ENCODE measurements at regions not wholly inside any gene's neighbourhood (a gene's known extent, or its start where the extent isn't known, plus 50 kb on each side); places are given as distances from the start of the nearest gene placed in this dataset.
A peak's percentile ranks its signal among the peaks of the same experiment; 100 is the strongest.

DNA sequence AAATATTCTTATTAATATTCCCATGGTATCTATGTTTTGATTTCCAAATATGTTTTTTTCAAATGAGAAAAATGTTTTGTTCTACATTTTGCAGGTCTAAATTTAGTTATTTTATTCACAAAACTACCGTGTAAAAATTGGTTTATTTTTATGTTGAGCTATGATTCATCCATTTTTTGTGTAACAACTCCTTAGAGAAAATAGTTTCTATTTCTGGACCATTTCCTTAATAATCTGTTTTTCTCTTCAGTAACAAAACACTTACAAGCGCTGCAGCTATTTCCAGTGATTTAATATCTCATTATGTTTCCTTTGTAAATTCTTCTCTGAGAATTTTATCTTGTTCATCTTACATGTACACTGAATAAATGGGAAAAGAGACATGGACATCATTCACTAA lies 550.7 kb upstream of the SLITRK5 start:
- peaks cover 8% of the 10 kb centered on the region for H3K4me1 ChIP-seq
- Mint-ChIP-seq H3K36me3 (no peaks in the 10 kb centered on the region), H3K27ac (no peak overlapping the region), H3K4me3 (no peak overlapping the region), H3K4me1 (peaks cover 9% of the 10 kb centered on the region), H3K27me3 (ENCODE audit: insufficient read depth, low read depth) (no peaks in the 10 kb centered on the region), H3K9me3 (no peaks in the 10 kb centered on the region)
- H3K27me3 ChIP-seq: no peaks in the 10 kb centered on the region
- no peaks in the 10 kb centered on the region for H3K9me3 ChIP-seq (ENCODE audit: low read depth)
- TF ChIP-seq, protein P1, sequence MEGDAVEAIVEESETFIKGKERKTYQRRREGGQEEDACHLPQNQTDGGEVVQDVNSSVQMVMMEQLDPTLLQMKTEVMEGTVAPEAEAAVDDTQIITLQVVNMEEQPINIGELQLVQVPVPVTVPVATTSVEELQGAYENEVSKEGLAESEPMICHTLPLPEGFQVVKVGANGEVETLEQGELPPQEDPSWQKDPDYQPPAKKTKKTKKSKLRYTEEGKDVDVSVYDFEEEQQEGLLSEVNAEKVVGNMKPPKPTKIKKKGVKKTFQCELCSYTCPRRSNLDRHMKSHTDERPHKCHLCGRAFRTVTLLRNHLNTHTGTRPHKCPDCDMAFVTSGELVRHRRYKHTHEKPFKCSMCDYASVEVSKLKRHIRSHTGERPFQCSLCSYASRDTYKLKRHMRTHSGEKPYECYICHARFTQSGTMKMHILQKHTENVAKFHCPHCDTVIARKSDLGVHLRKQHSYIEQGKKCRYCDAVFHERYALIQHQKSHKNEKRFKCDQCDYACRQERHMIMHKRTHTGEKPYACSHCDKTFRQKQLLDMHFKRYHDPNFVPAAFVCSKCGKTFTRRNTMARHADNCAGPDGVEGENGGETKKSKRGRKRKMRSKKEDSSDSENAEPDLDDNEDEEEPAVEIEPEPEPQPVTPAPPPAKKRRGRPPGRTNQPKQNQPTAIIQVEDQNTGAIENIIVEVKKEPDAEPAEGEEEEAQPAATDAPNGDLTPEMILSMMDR (IDR thresholded peaks at IDR 0.05): no peak
- no peak for TF ChIP-seq EZH2phosphoT487 (IDR thresholded peaks at IDR 0.05)
- TF ChIP-seq EZH2 (IDR thresholded peaks at IDR 0.05): no peak
- H3K4me2 ChIP-seq: no peak overlapping the region
- H3K27ac ChIP-seq: no peak overlapping the region
- no peak overlapping the region for H3K9ac ChIP-seq
- no peak overlapping the region for H2AFZ ChIP-seq (replicated peaks)
- H3K36me3 ChIP-seq: no peaks in the 10 kb centered on the region
- no peak for DNase-seq (ENCODE audit: low spot score)
- H3F3A ChIP-seq (ENCODE audit: low read depth): no peaks in the 10 kb centered on the region
- no peaks in the 10 kb centered on the region for H3K79me2 ChIP-seq (ENCODE audit: low read depth)
- H4K20me1 ChIP-seq (ENCODE audit: low read depth): no peaks in the 10 kb centered on the region
- no peak overlapping the region for H3K4me3 ChIP-seq

- DNase-seq (ENCODE audit: low spot score): no peak
- H3K9ac ChIP-seq: no peak overlapping the region
- Mint-ChIP-seq H3K4me3 (no peak overlapping the region), H3K27ac (no peak overlapping the region), H3K36me3 (peaks cover 4% of the 10 kb centered on the region), H3K27me3 (ENCODE audit: insufficient read depth, low read depth) (peaks cover 4% of the 10 kb centered on the region), H3K9me3 (peaks cover 3% of the 10 kb centered on the region), H3K4me1 (peaks cover 9% of the 10 kb centered on the region)
- no peaks in the 10 kb centered on the region for H3K79me2 ChIP-seq (ENCODE audit: low read depth)
- no peak overlapping the region for H3K27ac ChIP-seq
- no peaks in the 10 kb centered on the region for H3K27me3 ChIP-seq
- no peak overlapping the region for H3K4me2 ChIP-seq
- TF ChIP-seq EZH2phosphoT487 (IDR thresholded peaks at IDR 0.05): no peak
- TF ChIP-seq, protein P1 (IDR thresholded peaks at IDR 0.05): no peak
- no peak for TF ChIP-seq EZH2 (IDR thresholded peaks at IDR 0.05)
- H3K4me1 ChIP-seq: peaks cover 9% of the 10 kb centered on the region
- no peak overlapping the region for H3K4me3 ChIP-seq
- no peaks in the 10 kb centered on the region for H3F3A ChIP-seq (ENCODE audit: low read depth)
- H4K20me1 ChIP-seq (ENCODE audit: low read depth): no peaks in the 10 kb centered on the region
- H3K9me3 ChIP-seq (ENCODE audit: low read depth): no peaks in the 10 kb centered on the region
- no peak overlapping the region for H2AFZ ChIP-seq (replicated peaks)
- no peaks in the 10 kb centered on the region for H3K36me3 ChIP-seq
These were observed 548.6 kb upstream of the SLITRK5 start for GRCh38 chr13:87122551-87122950.

GRCh38 chr13:87123987-87124784 lies 547.0 kb upstream of the SLITRK5 start:
- H3K9ac ChIP-seq: no peak overlapping the region
- no peak overlapping the region for H3K4me2 ChIP-seq
- H3K9me3 Mint-ChIP-seq: peaks cover 3% of the 10 kb centered on the region
- peak overlapping the region; percentile 57 for H3K4me3 Mint-ChIP-seq
- H3K27me3 ChIP-seq: no peaks in the 10 kb centered on the region
- peak; percentile 59 for DNase-seq (ENCODE audit: low spot score)
- no peaks in the 10 kb centered on the region for H3K79me2 ChIP-seq (ENCODE audit: low read depth)
- H3K27ac ChIP-seq: no peak overlapping the region
- no peaks in the 10 kb centered on the region for H3K36me3 ChIP-seq
- H3K36me3 Mint-ChIP-seq: peaks cover 4% of the 10 kb centered on the region
- H3K27me3 Mint-ChIP-seq (ENCODE audit: insufficient read depth, low read depth): peaks cover 4% of the 10 kb centered on the region
- H2AFZ ChIP-seq (replicated peaks): no peak overlapping the region
- peaks cover 17% of the 10 kb centered on the region for H3K4me1 ChIP-seq
- H3F3A ChIP-seq (ENCODE audit: low read depth): peaks cover 4% of the 10 kb centered on the region
- no peak for TF ChIP-seq EZH2 (IDR thresholded peaks at IDR 0.05)
- no peak for TF ChIP-seq EZH2phosphoT487 (IDR thresholded peaks at IDR 0.05)
- TF ChIP-seq, protein P1 (IDR thresholded peaks at IDR 0.05): no peak
- H3K27ac Mint-ChIP-seq: peak overlapping the region; percentile 68
- peaks cover 20% of the 10 kb centered on the region for H3K4me1 Mint-ChIP-seq
- no peaks in the 10 kb centered on the region for H4K20me1 ChIP-seq (ENCODE audit: low read depth)
- H3K4me3 ChIP-seq: no peak overlapping the region
- no peaks in the 10 kb centered on the region for H3K9me3 ChIP-seq (ENCODE audit: low read depth)

Data from neural progenitor cell (in vitro differentiated cells).